GM23338 (cell line): ENCODE measurements at regions not wholly inside any gene's neighbourhood (a gene's known extent, or its start where the extent isn't known, plus 50 kb on each side); places are given as distances from the start of the nearest gene placed in this dataset.

Experiments used
- CREB1 ChIP-seq: fragments of 250-450 bp; sonication (Bioruptor Pico); IDR thresholded peaks from 2 replicates; pipeline ENCODE4 v1.5.0; 2020; ENCODE audit warnings: low read depth, mild to moderate bottlenecking, moderate library complexity
- CTCF ChIP-seq, 2 experiments: fragments of 200-600 bp in 1 of 2; sonication (generic) in 1 of 2; conservative IDR thresholded peaks; 2 replicates each; pipeline versions ENCODE4 v1.5.1 to v1.6.1; 2016 to 2017; ENCODE audit warnings: antibody characterized with exemption in 2 of 2, low read depth in 2 of 2, mild to moderate bottlenecking in 2 of 2, moderate library complexity in 1 of 2
- ETS1 ChIP-seq: IDR thresholded peaks from 2 replicates; pipeline ENCODE4 v1.6.1; 2016; ENCODE audit warnings: antibody characterized with exemption
- EZH2 ChIP-seq: fragments of 200-600 bp; sonication (generic); IDR thresholded peaks from one replicate; pipeline ENCODE4 v1.8.0; 2017; ENCODE audit warnings: antibody characterized with exemption, mild to moderate bottlenecking, low read depth; ENCODE audit not compliant: unreplicated experiment
- EZH2phosphoT487 ChIP-seq: fragments of 200-600 bp; sonication (generic); IDR thresholded peaks from one replicate; pipeline ENCODE4 v1.8.1; 2018; ENCODE audit warnings: antibody characterized with exemption; ENCODE audit not compliant: unreplicated experiment
- JUNB ChIP-seq: IDR thresholded peaks from one replicate; pipeline ENCODE4 v1.6.1; 2016; ENCODE audit warnings: antibody characterized with exemption; ENCODE audit not compliant: unreplicated experiment
- NANOG ChIP-seq: IDR thresholded peaks from 2 replicates; pipeline ENCODE4 v1.6.1; 2016; ENCODE audit warnings: antibody characterized with exemption, borderline replicate concordance
- POLR2AphosphoS5 ChIP-seq: IDR thresholded peaks from 2 replicates; pipeline ENCODE4 v1.6.1; 2016; ENCODE audit warnings: antibody characterized with exemption, low read depth
- REST ChIP-seq: IDR thresholded peaks from one replicate; pipeline ENCODE4 v1.6.1; 2018; ENCODE audit warnings: antibody characterized with exemption; ENCODE audit not compliant: unreplicated experiment
- STAT1 ChIP-seq: IDR thresholded peaks from one replicate; pipeline ENCODE4 v1.6.1; 2016; ENCODE audit warnings: antibody characterized with exemption; ENCODE audit not compliant: unreplicated experiment
- ZNF114 ChIP-seq: fragments of 250-450 bp; sonication (Bioruptor Pico); IDR thresholded peaks from 2 replicates; pipeline ENCODE4 v1.5.0; 2020; ENCODE audit warnings: mild to moderate bottlenecking, moderate library complexity

GRCh38 chr5:167984951-167985350 is 306.5 kb upstream of the WWC1 start:
- no peak for TF ChIP-seq CTCF (conservative IDR thresholded peaks at IDR 0.05; ENCODE audit: low read depth in 2 of 2)
- no peak for TF ChIP-seq ETS1
- TF ChIP-seq REST = no peak
- TF ChIP-seq POLR2AphosphoS5 = no peak
- TF ChIP-seq EZH2 = no peak
- TF ChIP-seq NANOG = no peak
- TF ChIP-seq CREB1 = no peak
- TF ChIP-seq EZH2phosphoT487 = no peak
- TF ChIP-seq JUNB = no peak
- no peak for TF ChIP-seq STAT1
- no peak for TF ChIP-seq ZNF114
